ENCODE measurements at regions not wholly inside any gene's neighbourhood (a gene's known extent, or its start where the extent isn't known, plus 50 kb on each side); places are given as distances from the start of the nearest gene placed in this dataset.

DNA sequence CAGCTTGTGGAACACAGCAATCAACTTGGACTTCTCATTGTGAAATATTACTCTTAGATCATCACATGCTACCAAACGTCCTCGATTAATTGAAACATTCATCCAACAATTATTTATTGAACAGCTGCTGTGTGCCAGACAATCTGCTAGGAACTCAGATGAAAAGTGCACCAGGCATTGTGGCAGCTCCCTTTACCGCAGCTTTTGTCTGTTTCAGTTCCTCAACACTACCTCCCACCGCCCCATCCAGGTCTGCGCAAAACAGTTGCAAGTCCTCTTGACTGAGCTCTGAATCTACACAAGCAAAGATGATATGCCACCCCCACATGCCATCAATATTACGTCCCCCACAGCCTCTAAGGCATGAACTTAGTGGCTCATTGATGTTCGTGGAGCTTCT lies 1094.4 kb upstream of the MAP3K7 start:
- Histone ChIP-seq H3K9me3 (no peaks in the 10 kb centered on the region), H3K27ac (no peak overlapping the region), H3K4me1 (no peaks in the 10 kb centered on the region), H3K4me3 (no peak overlapping the region), H3K27me3 (no peaks in the 10 kb centered on the region), H3K36me3 (no peaks in the 10 kb centered on the region)
- intact Hi-C loops (cut with DNase I; ENCODE audit: low total_unique reads), result no loop called here
- TF ChIP-seq CTCF (IDR thresholded peaks at IDR 0.05), result no peak
- DNase-seq, result no peak

GRCh38 chr6:91678679-91679446 lies 1092.0 kb upstream of the MAP3K7 start:
- no peaks in the 10 kb centered on the region for H3K4me1 ChIP-seq
- no peaks in the 10 kb centered on the region for H3K9me3 ChIP-seq
- no peak overlapping the region for H3K27ac ChIP-seq
- TF ChIP-seq CTCF (IDR thresholded peaks at IDR 0.05), result no peak
- DNase-seq, result no peak
- intact Hi-C loops (cut with DNase I; ENCODE audit: low total_unique reads), result no loop called here
- no peak overlapping the region for H3K4me3 ChIP-seq
- no peaks in the 10 kb centered on the region for H3K27me3 ChIP-seq
- no peaks in the 10 kb centered on the region for H3K36me3 ChIP-seq

- Histone ChIP-seq H3K9me3 (no peaks in the 10 kb centered on the region), H3K4me3 (no peak overlapping the region), H3K4me1 (no peaks in the 10 kb centered on the region), H3K27me3 (no peaks in the 10 kb centered on the region), H3K36me3 (no peaks in the 10 kb centered on the region), H3K27ac (no peak overlapping the region)
- intact Hi-C loops (cut with DNase I; ENCODE audit: low total_unique reads), result no loop called here
- no peak for DNase-seq
- no peak for TF ChIP-seq CTCF (IDR thresholded peaks at IDR 0.05)
These were observed 1085.3 kb upstream of the MAP3K7 start for GRCh38 chr6:91672201-91672600.

- Histone ChIP-seq H3K4me3 (no peak overlapping the region), H3K4me1 (no peaks in the 10 kb centered on the region), H3K36me3 (no peaks in the 10 kb centered on the region), H3K27ac (no peak overlapping the region), H3K9me3 (no peaks in the 10 kb centered on the region), H3K27me3 (no peaks in the 10 kb centered on the region)
- TF ChIP-seq CTCF (IDR thresholded peaks at IDR 0.05), result no peak
- intact Hi-C loops (cut with DNase I; ENCODE audit: low total_unique reads), result no loop called here
- DNase-seq, result no peak
These were observed 1083.0 kb upstream of the MAP3K7 start for GRCh38 chr6:91669871-91670268.

DNA sequence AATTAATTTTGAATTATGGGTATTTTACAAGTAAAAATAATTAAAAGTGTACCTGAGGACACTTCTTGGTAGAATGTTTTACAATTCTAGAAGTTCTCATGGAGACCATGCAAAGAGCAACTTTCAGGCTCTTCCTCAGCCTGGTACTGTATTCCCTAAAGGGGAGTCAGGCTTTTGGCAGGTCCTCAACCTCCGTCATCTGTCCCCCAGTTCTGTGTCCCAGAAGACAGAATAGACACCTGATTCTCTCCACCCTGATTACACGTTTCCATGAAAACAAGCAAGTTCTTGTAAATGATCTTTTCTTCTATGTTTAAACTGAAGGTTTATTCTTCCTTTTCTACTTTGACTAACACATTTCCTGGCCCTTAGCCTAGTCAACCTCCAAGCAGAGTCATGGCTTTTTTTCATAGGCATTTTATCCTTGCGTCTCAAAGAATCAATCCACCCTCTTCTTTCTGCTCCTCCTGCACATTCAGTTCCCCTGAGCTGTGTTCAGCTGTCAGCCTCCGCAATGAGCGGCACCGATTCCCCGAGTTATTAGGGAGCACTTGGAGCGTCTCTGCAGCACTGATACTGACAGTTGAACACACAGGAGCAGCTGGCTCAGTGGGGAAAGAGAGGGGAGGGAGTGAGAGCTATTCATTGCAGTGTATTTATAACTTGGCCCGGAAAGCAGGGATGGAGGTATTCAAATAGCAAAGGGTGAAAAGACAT lies 1082.4 kb upstream of the MAP3K7 start:
- no peaks in the 10 kb centered on the region for H3K27me3 ChIP-seq
- H3K36me3 ChIP-seq, result no peaks in the 10 kb centered on the region
- no peak overlapping the region for H3K27ac ChIP-seq
- TF ChIP-seq CTCF (IDR thresholded peaks at IDR 0.05), result no peak
- H3K9me3 ChIP-seq, result no peaks in the 10 kb centered on the region
- no peak overlapping the region for H3K4me3 ChIP-seq
- intact Hi-C loops (cut with DNase I; ENCODE audit: low total_unique reads), result no loop called here
- H3K4me1 ChIP-seq, result no peaks in the 10 kb centered on the region
- no peak for DNase-seq
